Subcutaneous abdominal adipose tissue (tissue), 5 donors: ENCODE measurements at regions not wholly inside any gene's neighbourhood (a gene's known extent, or its start where the extent isn't known, plus 50 kb on each side); places are given as distances from the start of the nearest gene placed in this dataset.

Source experiments
- H3K27ac ChIP-seq: one replicate; pipeline ENCODE4 v1.7.0; 2013; ENCODE audit warnings: low read depth, mild to moderate bottlenecking, inconsistent platforms, low read length, moderate library complexity
- H3K27me3 ChIP-seq, 5 donors: one replicate each; pipeline ENCODE4 v1.7.0; 2013; ENCODE audit warnings: low read length in 5 of 5, inconsistent platforms in 1 of 5; ENCODE audit not compliant: control insufficient read depth in 5 of 5, insufficient read depth in 4 of 5
- H3K36me3 ChIP-seq, 5 donors: one replicate each; pipeline ENCODE4 v1.7.0; 2013; ENCODE audit warnings: low read length in 5 of 5; ENCODE audit not compliant: control insufficient read depth in 5 of 5, insufficient read depth in 5 of 5
- H3K4me1 ChIP-seq, 5 donors: one replicate each; pipeline ENCODE4 v1.7.0; 2013; ENCODE audit warnings: low read length in 5 of 5, mild to moderate bottlenecking in 3 of 5, moderate library complexity in 1 of 5; ENCODE audit not compliant: control insufficient read depth in 5 of 5, insufficient read depth in 5 of 5
- H3K4me3 ChIP-seq, 5 donors: one replicate each; pipeline ENCODE4 v1.7.0; 2013; ENCODE audit warnings: low read length in 5 of 5, low read depth in 1 of 5
- H3K9ac ChIP-seq, 5 donors: one replicate each; pipeline ENCODE4 v1.7.0; 2013; ENCODE audit warnings: low read length in 5 of 5, mild to moderate bottlenecking in 4 of 5, moderate library complexity in 3 of 5
- H3K9me3 ChIP-seq, 5 donors: one replicate each; pipeline ENCODE4 v1.7.0; 2013; ENCODE audit warnings: low read length in 5 of 5; ENCODE audit not compliant: control insufficient read depth in 5 of 5
- donor health status: healthy.
- donor health status: healthy.
- donor health status: healthy.
- donor health status: healthy.
- donor health status: healthy.

- peaks cover 0 to 36% (median 19%) of the 10 kb centered on the region in 5 donors for H3K4me1 ChIP-seq
- H3K27me3 ChIP-seq: no peaks in the 10 kb centered on the region
- H3K9ac ChIP-seq: no peak overlapping the region
- H3K4me3 ChIP-seq: no peak overlapping the region
- H3K27ac ChIP-seq: no peak overlapping the region
- H3K9me3 ChIP-seq: no peaks in the 10 kb centered on the region
- no peaks in the 10 kb centered on the region for H3K36me3 ChIP-seq
These were observed 439.1 kb downstream of the SHQ1 start for GRCh38 chr3:72408983-72409779.

GRCh38 chr3:72407766-72408165 is 440.5 kb downstream of the SHQ1 start:
- Histone ChIP-seq H3K4me3 (no peak overlapping the region), H3K4me1 (peaks cover 0 to 39% (median 19%) of the 10 kb centered on the region in 5 donors), H3K27ac (no peak overlapping the region), H3K27me3 (no peaks in the 10 kb centered on the region), H3K9me3 (no peaks in the 10 kb centered on the region), H3K9ac (no peak overlapping the region), H3K36me3 (no peaks in the 10 kb centered on the region)

GRCh38 chr3:72405943-72406566 is 442.2 kb downstream of the SHQ1 start:
- H3K4me1 ChIP-seq: peaks cover 0 to 27% (median 13%) of the 10 kb centered on the region in 5 donors
- no peaks in the 10 kb centered on the region for H3K9me3 ChIP-seq
- H3K36me3 ChIP-seq: no peaks in the 10 kb centered on the region
- H3K9ac ChIP-seq: no peak overlapping the region
- no peak overlapping the region for H3K4me3 ChIP-seq
- no peaks in the 10 kb centered on the region for H3K27me3 ChIP-seq
- no peak overlapping the region for H3K27ac ChIP-seq

GRCh38 chr3:72401005-72401545 is 447.2 kb downstream of the SHQ1 start:
- Histone ChIP-seq H3K27ac (no peak overlapping the region), H3K9me3 (no peaks in the 10 kb centered on the region), H3K27me3 (no peaks in the 10 kb centered on the region), H3K36me3 (no peaks in the 10 kb centered on the region), H3K9ac (no peak overlapping the region), H3K4me3 (no peak overlapping the region), H3K4me1 (peaks cover 0 to 18% (median 9%) of the 10 kb centered on the region in 5 donors)

GRCh38 chr3:72398781-72399180 is 449.5 kb downstream of the SHQ1 start:
- Histone ChIP-seq H3K4me3 (no peak overlapping the region), H3K27me3 (no peaks in the 10 kb centered on the region), H3K27ac (no peak overlapping the region), H3K9me3 (no peaks in the 10 kb centered on the region), H3K4me1 (peaks cover 0 to 11% (median 9%) of the 10 kb centered on the region in 5 donors), H3K36me3 (no peaks in the 10 kb centered on the region), H3K9ac (no peak overlapping the region)

- Histone ChIP-seq H3K36me3 (no peaks in the 10 kb centered on the region), H3K4me3 (no peak overlapping the region), H3K4me1 (peaks cover 0 to 11% (median 5%) of the 10 kb centered on the region in 5 donors), H3K27me3 (no peaks in the 10 kb centered on the region), H3K9ac (no peak overlapping the region), H3K9me3 (no peaks in the 10 kb centered on the region), H3K27ac (no peak overlapping the region)
These were observed 450.7 kb downstream of the SHQ1 start for GRCh38 chr3:72397586-72397985.

- Histone ChIP-seq H3K9me3 (no peaks in the 10 kb centered on the region), H3K9ac (no peak overlapping the region), H3K4me3 (no peak overlapping the region), H3K27ac (no peak overlapping the region), H3K27me3 (no peaks in the 10 kb centered on the region), H3K4me1 (peaks cover 0 to 10% (median 7%) of the 10 kb centered on the region in 5 donors), H3K36me3 (no peaks in the 10 kb centered on the region)
These were observed 451.3 kb downstream of the SHQ1 start for GRCh38 chr3:72396899-72397298.

GRCh38 chr3:72395776-72396311 is 452.4 kb downstream of the SHQ1 start:
- H3K4me1 ChIP-seq: peaks cover 0 to 6% (median 0%) of the 10 kb centered on the region in 5 donors
- H3K27ac ChIP-seq: no peak overlapping the region
- H3K36me3 ChIP-seq: no peaks in the 10 kb centered on the region
- no peak overlapping the region for H3K4me3 ChIP-seq
- H3K27me3 ChIP-seq: no peaks in the 10 kb centered on the region
- no peak overlapping the region for H3K9ac ChIP-seq
- H3K9me3 ChIP-seq: no peaks in the 10 kb centered on the region

- Histone ChIP-seq H3K4me1 (peaks cover 0 to 6% (median 0%) of the 10 kb centered on the region in 5 donors), H3K27me3 (no peaks in the 10 kb centered on the region), H3K9me3 (no peaks in the 10 kb centered on the region), H3K27ac (no peak overlapping the region), H3K36me3 (no peaks in the 10 kb centered on the region), H3K9ac (no peak overlapping the region), H3K4me3 (no peak overlapping the region)
These were observed 454.8 kb downstream of the SHQ1 start for GRCh38 chr3:72393455-72393854.

GRCh38 chr3:72391659-72392058 is 456.6 kb downstream of the SHQ1 start:
- H3K36me3 ChIP-seq: no peaks in the 10 kb centered on the region
- H3K27me3 ChIP-seq: no peaks in the 10 kb centered on the region
- H3K4me3 ChIP-seq: no peak overlapping the region
- no peak overlapping the region for H3K9ac ChIP-seq
- no peak overlapping the region for H3K27ac ChIP-seq
- no peaks in the 10 kb centered on the region for H3K9me3 ChIP-seq
- peaks cover 0 to 6% (median 0%) of the 10 kb centered on the region in 5 donors for H3K4me1 ChIP-seq
